ENCODE measurements at regions not wholly inside any gene's neighbourhood (a gene's known extent, or its start where the extent isn't known, plus 50 kb on each side); places are given as distances from the start of the nearest gene placed in this dataset.

DNA sequence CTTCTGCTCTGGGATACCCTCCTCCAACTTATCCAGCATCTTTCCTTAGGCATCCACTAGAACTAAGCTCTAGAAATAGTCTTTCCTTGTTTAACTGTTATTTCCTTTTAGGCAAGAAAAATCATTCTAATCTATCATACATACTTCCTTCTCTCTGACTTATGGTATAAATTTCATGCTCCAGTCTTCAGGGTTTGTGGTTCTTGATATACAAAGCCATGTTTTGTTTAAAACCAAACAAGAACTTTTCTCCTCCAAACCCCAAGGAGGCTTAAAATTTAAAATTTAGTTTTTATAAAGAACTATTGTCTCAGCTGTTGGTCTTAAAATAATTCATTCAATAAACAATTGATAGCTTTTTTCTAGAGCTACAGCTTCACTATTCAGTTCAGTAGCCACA is 77.2 kb downstream of the CD164 start:
- ATAC-seq (ENCODE audit: low FRiP score) (no peak), DNase-seq (ENCODE audit: low spot score) (no peak)
- TF ChIP-seq, protein P1, sequence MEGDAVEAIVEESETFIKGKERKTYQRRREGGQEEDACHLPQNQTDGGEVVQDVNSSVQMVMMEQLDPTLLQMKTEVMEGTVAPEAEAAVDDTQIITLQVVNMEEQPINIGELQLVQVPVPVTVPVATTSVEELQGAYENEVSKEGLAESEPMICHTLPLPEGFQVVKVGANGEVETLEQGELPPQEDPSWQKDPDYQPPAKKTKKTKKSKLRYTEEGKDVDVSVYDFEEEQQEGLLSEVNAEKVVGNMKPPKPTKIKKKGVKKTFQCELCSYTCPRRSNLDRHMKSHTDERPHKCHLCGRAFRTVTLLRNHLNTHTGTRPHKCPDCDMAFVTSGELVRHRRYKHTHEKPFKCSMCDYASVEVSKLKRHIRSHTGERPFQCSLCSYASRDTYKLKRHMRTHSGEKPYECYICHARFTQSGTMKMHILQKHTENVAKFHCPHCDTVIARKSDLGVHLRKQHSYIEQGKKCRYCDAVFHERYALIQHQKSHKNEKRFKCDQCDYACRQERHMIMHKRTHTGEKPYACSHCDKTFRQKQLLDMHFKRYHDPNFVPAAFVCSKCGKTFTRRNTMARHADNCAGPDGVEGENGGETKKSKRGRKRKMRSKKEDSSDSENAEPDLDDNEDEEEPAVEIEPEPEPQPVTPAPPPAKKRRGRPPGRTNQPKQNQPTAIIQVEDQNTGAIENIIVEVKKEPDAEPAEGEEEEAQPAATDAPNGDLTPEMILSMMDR (IDR thresholded peaks at IDR 0.05): no peak

DNA sequence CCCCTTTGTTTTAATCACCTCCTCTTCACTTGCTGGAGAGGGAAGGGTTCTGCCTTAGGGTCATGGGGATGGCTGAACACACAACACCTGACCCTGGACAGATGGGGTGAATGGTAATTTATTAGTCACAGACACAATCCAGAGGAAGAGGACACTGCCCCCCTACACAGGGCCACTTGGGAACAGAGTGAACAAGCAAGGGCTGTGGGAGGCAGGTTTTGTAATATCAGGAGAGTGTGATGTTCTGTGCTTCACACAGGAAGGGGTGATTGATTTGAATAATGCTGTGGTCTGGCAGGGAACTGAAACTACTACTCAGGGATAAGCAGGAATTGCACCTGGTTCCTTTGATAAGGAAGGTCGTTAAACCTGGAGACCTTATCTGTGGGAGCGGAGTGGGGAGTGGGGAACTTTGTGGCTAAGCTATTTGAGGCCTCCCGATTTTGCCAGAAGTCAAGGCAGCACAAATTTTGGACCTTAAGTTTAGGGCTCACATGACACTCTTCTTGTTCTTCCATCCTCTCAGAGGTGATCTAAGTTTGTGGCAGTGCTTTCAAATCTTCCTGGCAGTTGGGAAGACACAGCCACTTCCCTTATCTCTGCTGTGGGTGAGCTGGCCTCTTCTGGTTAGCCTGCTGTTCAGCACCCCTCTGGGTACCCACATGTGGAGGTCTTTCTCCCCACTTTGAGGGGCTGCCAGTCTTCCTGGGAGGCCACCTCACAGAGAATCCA is 77.8 kb downstream of the CD164 start:
- no peak for DNase-seq (ENCODE audit: low spot score)
- ATAC-seq (ENCODE audit: low FRiP score): peak; percentile 22
- TF ChIP-seq, protein P1 (IDR thresholded peaks at IDR 0.05): no peak

DNA sequence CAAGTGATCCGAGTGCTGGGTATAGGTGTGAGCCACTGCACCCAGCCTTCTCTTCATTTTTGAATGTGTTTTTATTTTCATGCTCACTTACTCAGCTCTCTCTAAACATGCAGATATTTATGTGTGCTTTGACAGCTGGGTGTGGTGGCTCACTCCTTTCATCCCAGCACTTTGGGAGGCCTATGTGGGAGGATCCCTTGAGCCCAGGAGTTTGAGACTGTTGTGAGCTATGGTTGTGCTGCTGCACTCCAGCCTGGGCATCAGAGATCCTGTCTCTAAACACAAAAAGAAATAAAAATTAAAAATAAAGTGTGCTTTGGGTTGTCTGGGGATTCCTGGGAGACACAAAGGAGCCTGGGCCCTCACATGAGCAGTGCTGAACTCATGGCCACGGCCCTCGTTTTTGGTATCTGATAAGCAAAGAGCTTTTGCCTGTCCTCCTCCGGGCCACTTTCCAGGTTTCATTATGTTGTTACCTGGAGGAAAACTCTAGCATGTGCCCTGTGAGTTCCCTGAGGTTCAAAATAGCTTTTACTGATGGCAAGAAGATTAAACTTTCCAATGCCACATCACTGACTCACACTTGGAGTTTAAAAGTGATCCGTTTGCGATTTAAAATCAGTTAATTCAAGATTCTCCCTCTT is 78.5 kb downstream of the CD164 start:
- DNase-seq (ENCODE audit: low spot score) (no peak), ATAC-seq (ENCODE audit: low FRiP score) (no peak)
- TF ChIP-seq, protein P1 (IDR thresholded peaks at IDR 0.05): no peak

DNA sequence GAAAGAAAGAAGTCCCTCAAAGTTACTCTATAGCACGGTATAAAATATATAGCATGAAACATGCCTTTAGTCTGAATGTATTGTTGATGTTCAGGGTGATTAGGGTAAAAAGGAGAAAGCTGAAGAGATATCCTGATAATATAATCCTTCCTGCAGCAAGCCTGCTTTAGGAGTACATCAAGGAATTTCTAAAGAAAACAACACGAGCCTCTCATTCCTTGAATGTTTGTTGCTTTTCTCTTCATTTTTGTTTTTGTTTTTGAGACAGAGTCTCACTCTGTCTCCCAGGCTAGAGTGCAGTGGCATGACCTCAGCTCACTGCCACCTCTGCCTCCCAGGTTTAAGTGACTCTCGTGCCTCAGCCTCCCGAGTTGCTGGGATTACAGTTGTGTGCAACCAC is 79.1 kb downstream of the CD164 start:
- no peak for ATAC-seq (ENCODE audit: low FRiP score)
- TF ChIP-seq, protein P1 (IDR thresholded peaks at IDR 0.05): no peak
- DNase-seq (ENCODE audit: low spot score): no peak

DNA sequence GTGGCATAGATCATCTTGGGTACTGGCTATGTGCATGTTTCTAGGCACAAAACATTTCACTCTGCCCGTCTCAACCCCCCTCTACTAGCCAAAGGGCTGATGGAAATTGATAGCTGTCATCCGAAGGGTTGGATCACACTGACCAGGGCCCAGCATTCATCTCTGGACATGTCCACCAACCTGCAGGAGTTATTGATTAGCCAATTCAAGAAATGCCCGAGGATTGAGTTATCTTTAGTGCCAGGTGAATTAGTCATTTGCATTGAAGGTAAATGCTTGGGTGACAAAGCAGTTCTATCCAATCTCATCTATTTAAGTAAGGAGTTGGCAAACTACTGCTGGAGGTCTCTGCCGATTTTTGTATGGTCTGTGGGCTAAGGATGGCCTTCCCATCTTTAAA is 80.1 kb downstream of the CD164 start:
- no peak for DNase-seq (ENCODE audit: low spot score)
- ATAC-seq (ENCODE audit: low FRiP score): no peak

DNA sequence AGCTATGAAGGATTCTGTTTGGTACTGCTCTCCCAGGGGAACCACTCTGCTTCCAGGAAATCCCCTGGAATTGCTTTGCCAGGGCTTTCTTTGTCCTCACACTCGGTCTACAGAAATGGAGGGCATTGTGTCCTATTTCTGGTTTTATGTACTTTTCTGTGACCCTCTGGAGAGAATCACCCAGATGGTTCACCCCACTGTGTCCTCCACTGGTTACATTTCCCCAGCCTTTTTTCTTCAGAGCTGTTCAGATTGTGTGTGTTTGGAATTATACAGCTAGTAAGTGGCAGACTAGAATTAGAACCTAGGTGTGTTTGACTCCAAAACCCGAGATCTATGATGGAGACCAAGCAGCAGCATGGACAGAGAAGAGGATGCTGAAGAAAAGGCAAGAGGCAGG is 80.8 kb downstream of the CD164 start:
- ATAC-seq (ENCODE audit: low FRiP score) (no peak), DNase-seq (ENCODE audit: low spot score) (no peak)
- TF ChIP-seq, protein P1 (IDR thresholded peaks at IDR 0.05): no peak

More for the DNA sequence above, 80.1 kb downstream of the CD164 start:
- TF ChIP-seq, protein P1 (IDR thresholded peaks at IDR 0.05): no peak

DNA sequence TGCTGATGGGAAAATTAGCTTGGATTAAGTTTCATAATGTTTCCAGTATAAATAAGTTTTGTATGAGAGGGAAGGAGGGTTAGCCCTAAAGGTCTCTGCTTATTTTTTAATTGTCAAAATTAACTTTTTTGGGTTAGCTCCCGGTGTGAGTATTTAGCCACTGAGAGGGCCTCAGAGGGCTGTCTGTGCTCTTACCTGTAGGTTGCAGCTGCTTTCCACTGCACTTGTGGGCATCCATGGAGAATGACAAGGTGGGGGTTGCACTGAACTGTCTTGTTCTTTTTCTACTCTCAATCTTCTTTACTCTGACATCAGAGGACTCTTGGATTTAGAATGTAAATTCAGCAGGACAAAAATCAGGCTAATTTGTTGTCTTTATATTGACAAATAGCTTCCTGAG is 81.4 kb downstream of the CD164 start:
- ATAC-seq (ENCODE audit: low FRiP score) (no peak), DNase-seq (ENCODE audit: low spot score) (no peak)
- TF ChIP-seq, protein P1 (IDR thresholded peaks at IDR 0.05): no peak
